ENCODE measurements at regions not wholly inside any gene's neighbourhood (a gene's known extent, or its start where the extent isn't known, plus 50 kb on each side); places are given as distances from the start of the nearest gene placed in this dataset.

- no peak for DNase-seq
- Histone ChIP-seq H3K9me3 (replicated peaks) (peaks cover 3% of the 10 kb centered on the region; the same call in 1 of the 2 replicates), H3K27me3 (0 out of 2 replicates have a peak, but pooled peaks cover 2% of the 10 kb centered on the region), H3K36me3 (no peaks in the 10 kb centered on the region), H3K27ac (no peak overlapping the region), H3K4me3 (no peak overlapping the region), H3K4me1 (no peaks in the 10 kb centered on the region)
Observed at GRCh38 chr20:58144096-58144495, 84.4 kb downstream of the ANKRD60 start.

DNA sequence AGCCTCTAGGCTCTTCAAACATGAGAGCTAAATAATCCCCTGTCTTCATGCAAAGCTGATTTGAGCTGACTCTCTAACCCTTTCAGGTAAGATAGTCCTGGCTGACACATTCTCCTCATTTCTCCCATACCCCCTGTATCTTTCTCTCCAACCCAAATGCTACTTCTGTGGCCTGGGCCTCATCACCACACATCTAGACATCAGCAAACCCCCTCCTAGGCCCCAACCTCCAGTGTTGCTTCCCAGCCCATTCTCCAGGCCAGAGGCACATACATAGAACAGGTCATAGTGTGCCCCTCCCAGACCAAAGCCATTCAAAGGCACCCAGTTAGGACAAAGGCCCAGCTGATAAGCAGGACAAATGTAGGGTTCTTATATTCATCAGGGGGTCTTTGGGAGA lies 84.9 kb downstream of the ANKRD60 start:
- Histone ChIP-seq H3K4me3 (no peak overlapping the region), H3K9me3 (replicated peaks) (peaks cover 3% of the 10 kb centered on the region; the same call in 1 of the 2 replicates), H3K27ac (no peak overlapping the region), H3K36me3 (no peaks in the 10 kb centered on the region), H3K4me1 (no peaks in the 10 kb centered on the region), H3K27me3 (0 out of 2 replicates have a peak, but pooled peaks cover 2% of the 10 kb centered on the region)
- DNase-seq = no peak

GRCh38 chr20:58142843-58143185 lies 85.6 kb downstream of the ANKRD60 start:
- Histone ChIP-seq H3K4me3 (no peak overlapping the region), H3K27ac (no peak overlapping the region), H3K9me3 (replicated peaks) (peaks cover 3% of the 10 kb centered on the region; the same call in 1 of the 2 replicates), H3K27me3 (0 out of 2 replicates have a peak, but pooled peaks cover 2% of the 10 kb centered on the region), H3K4me1 (no peaks in the 10 kb centered on the region), H3K36me3 (no peaks in the 10 kb centered on the region)
- DNase-seq = no peak

GRCh38 chr20:58141971-58142842 lies 86.2 kb downstream of the ANKRD60 start:
- H3K4me3 ChIP-seq = no peak overlapping the region
- H3K9me3 ChIP-seq (replicated peaks) = peaks cover 1% of the 10 kb centered on the region; the same call in 1 of the 2 replicates
- DNase-seq = no peak
- H3K4me1 ChIP-seq = no peaks in the 10 kb centered on the region
- no peaks in the 10 kb centered on the region for H3K36me3 ChIP-seq
- H3K27me3 ChIP-seq = 0 out of 2 replicates have a peak, but pooled peaks cover 2% of the 10 kb centered on the region
- H3K27ac ChIP-seq = no peak overlapping the region

GRCh38 chr20:58141496-58141895 lies 87.0 kb downstream of the ANKRD60 start:
- H3K9me3 ChIP-seq (replicated peaks) = no peaks in the 10 kb centered on the region; the same call in 1 of the 2 replicates
- H3K4me3 ChIP-seq = no peak overlapping the region
- DNase-seq = no peak
- H3K27ac ChIP-seq = no peak overlapping the region
- H3K4me1 ChIP-seq = no peaks in the 10 kb centered on the region
- 0 out of 2 replicates have a peak, but pooled peaks cover 2% of the 10 kb centered on the region for H3K27me3 ChIP-seq
- H3K36me3 ChIP-seq = no peaks in the 10 kb centered on the region

DNA sequence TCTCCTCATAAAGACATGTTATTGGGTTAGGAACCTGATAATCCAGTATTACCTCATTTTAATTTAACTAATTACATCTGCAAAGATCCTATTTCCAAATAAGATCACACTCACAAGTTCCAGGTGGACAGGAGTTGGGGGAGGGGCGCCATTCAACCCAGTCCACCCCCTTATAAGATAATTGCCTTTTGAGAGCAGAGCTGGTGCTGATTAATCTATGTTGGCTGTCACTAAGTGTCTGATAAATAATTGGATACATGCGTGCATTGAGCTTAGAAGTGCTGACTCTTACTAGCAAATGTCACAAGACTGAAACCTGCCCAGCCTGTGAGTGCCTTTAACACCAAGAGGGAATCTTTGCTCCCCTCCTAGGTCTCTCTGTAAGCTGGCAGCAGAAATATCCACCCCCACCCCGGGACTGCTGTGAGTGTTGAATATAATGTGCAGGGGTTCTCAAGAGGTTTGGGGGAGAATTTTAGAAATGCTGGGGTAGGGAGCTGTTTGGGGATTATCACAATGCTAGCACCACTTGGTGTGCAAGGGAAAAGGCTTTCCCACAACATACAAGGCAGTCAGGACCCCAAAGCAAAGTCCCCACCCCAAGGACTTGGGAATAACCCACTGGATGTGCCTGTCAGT lies 87.5 kb downstream of the ANKRD60 start:
- Histone ChIP-seq H3K9me3 (replicated peaks) (no peaks in the 10 kb centered on the region; the same call in 1 of the 2 replicates), H3K4me3 (no peak overlapping the region), H3K36me3 (no peaks in the 10 kb centered on the region), H3K27ac (no peak overlapping the region), H3K4me1 (no peaks in the 10 kb centered on the region), H3K27me3 (0 out of 2 replicates have a peak, but pooled peaks cover 2% of the 10 kb centered on the region)
- DNase-seq = no peak

DNA sequence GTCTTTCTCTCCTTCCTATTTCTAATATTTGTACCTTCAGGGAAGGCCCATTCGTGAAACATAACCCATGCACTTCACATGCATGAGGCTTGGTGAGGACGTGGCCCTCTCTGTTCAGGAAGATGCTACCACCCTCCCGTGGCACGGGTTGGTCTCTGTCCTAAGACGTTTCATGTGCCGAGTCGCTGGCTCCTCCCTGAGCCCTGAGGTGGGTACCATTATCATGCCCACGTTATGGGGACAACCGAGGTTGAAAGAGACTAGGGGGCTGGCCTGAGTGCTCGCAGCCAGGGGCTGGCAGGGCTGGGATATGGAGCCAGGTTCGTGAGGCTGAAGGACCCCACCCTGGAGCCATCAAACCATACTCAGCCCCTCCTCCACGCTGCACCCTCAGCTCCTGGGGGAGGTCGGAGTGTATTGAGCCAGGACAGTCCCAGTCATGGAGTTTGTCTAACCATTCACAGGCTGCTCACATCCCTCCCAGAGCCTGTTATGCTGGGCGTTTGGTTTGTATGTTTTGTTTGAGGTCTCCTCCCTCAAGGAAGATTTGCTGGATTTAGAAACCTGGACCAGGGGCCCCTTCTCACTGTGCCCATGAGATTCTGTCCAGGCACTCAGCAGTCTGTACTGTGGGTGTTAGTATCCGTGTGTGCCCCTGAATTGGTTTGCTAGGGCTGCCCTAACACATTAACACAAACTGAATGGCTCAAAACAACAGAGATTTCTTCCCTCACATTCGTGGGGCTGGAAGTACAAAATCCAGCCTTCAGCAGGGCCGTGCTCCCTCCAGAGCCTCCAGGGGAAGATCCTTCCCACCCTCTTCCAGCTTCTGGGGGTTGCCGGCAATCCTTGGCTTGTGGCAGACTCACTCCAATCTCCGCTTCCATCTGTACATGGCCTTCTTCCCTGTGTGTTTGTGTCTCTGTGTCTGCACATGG lies 88.3 kb downstream of the ANKRD60 start:
- Histone ChIP-seq H3K9me3 (replicated peaks) (no peaks in the 10 kb centered on the region; the same call in 1 of the 2 replicates), H3K4me1 (no peaks in the 10 kb centered on the region), H3K36me3 (no peaks in the 10 kb centered on the region), H3K27ac (no peak overlapping the region), H3K27me3 (0 out of 2 replicates have a peak, but pooled peaks cover 2% of the 10 kb centered on the region), H3K4me3 (no peak overlapping the region)
- DNase-seq = no peak

DNA sequence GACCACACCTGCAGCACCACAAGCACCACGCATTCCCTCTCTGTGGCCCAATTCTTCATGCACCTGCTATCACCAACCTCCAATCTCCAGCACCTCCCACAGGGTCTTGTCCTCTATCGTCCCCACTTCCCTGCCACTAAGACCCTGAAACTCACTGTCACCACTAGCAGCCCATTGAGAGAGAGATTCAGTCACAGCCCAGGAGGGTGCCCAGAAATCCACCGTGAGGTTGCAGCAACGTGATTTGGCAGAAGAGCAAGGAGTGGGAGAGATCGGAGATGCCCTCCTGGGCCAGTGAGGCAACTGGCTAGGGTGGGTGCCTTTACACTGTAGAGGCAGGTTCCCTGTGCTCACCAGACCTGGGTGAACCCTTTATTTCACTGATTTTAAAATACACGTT lies 90.1 kb downstream of the ANKRD60 start:
- H3K4me3 ChIP-seq = no peak overlapping the region
- no peaks in the 10 kb centered on the region for H3K9me3 ChIP-seq (replicated peaks)
- no peak for DNase-seq

GRCh38 chr20:58137651-58138265 lies 90.7 kb downstream of the ANKRD60 start:
- H3K9me3 ChIP-seq (replicated peaks) = no peaks in the 10 kb centered on the region
- peaks cover 3% of the 10 kb centered on the region for H3K4me1 ChIP-seq
- H3K4me3 ChIP-seq = no peak overlapping the region
- no peak overlapping the region for H3K27ac ChIP-seq
- DNase-seq = no peak
- no peaks in the 10 kb centered on the region for H3K27me3 ChIP-seq
- no peaks in the 10 kb centered on the region for H3K36me3 ChIP-seq

More for the DNA sequence above, 90.1 kb downstream of the ANKRD60 start:
- H3K36me3 ChIP-seq = no peaks in the 10 kb centered on the region
- no peaks in the 10 kb centered on the region for H3K27me3 ChIP-seq
- no peaks in the 10 kb centered on the region for H3K4me1 ChIP-seq
- H3K27ac ChIP-seq = no peak overlapping the region

DNA sequence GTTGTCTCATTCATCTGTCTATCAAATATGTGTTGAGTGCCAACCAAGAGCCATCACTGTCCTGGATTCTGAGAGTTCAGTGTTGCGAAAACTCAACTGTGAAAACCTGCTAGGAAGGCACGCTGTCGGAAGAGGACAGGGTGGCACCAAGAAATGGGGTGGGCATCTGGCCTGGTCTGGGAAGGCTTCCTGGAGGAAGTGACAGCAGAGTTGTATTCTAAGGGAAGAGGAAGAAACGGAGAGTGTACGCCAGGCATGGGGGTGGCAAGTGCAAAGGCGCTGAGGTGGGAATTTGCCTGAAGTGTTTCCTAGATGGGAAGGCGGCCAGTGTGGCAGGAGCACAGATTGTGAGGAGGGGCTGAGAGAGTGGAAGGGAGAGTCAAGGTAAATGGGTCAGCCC lies 91.2 kb downstream of the ANKRD60 start:
- Histone ChIP-seq H3K27ac (no peak overlapping the region), H3K36me3 (no peaks in the 10 kb centered on the region), H3K9me3 (replicated peaks) (no peaks in the 10 kb centered on the region), H3K4me1 (peaks cover 9% of the 10 kb centered on the region), H3K4me3 (no peak overlapping the region), H3K27me3 (no peaks in the 10 kb centered on the region)
- DNase-seq = no peak

DNA sequence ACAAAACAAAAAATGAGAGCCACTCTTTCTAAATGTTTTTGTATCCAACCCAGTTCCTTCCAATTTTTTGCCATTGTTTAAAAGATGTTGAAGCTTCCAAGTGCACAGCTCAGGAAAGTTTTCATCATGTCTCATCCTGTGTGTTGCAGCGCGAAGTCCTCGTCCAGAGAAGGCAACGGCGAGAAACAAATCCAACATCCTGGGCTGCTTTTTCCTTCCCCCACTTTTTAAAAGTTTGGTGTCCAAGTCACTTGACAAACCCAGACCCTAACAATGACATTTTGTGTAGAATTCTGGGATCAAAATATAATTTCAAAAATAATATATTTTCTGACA lies 92.3 kb downstream of the ANKRD60 start:
- Histone ChIP-seq H3K4me3 (no peak overlapping the region), H3K4me1 (peaks cover 11% of the 10 kb centered on the region), H3K9me3 (replicated peaks) (no peaks in the 10 kb centered on the region), H3K27ac (no peak overlapping the region), H3K27me3 (no peaks in the 10 kb centered on the region), H3K36me3 (no peaks in the 10 kb centered on the region)
- DNase-seq = no peak

DNA sequence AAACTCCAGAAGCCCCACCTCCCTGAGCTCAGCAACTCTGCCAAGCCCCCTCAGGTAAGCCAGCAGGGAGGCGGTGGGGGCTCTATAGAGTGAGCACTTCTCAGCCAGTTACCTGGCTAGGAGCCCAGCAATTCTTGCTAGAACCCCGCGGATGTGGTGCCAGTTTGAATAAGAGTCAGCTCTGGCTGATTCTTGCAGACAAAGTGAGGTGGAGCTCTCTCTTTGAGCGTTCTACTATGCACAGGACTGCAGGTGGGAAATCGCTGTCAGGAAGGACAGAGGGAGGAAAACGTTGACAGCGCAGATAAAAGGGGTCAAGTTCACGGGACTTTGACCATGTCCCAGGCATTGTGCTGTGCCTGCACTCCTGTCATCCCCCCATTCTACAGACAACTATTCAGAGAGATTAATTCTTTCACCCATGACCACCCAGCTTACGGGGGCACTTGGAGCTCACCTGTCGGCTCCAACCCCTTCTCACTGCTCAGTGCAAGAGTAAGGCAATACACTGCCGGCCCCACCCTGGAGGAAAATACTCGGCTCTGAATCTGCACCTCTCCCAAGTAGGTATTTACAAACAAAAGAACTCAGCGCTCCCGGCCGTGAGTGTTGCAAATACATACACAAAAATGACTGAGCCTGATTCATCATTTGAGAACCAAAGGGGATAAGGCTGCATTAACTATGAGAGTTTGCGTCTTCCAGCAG lies 92.9 kb downstream of the ANKRD60 start:
- DNase-seq = no peak
- H3K36me3 ChIP-seq = no peaks in the 10 kb centered on the region
- no peak overlapping the region for H3K4me3 ChIP-seq
- peaks cover 12% of the 10 kb centered on the region for H3K4me1 ChIP-seq
- no peaks in the 10 kb centered on the region for H3K27me3 ChIP-seq
- no peaks in the 10 kb centered on the region for H3K9me3 ChIP-seq (replicated peaks)
- H3K27ac ChIP-seq = no peak overlapping the region

- peak in 1 of 2 experiments; percentile 23 for DNase-seq
- H3K4me1 ChIP-seq = peaks cover 33% of the 10 kb centered on the region
Observed at GRCh38 chr20:58133020-58133808, 95.2 kb downstream of the ANKRD60 start.

More at GRCh38 chr20:58133020-58133808, 95.2 kb downstream of the ANKRD60 start:
- Histone ChIP-seq H3K9me3 (replicated peaks) (no peaks in the 10 kb centered on the region), H3K27me3 (no peaks in the 10 kb centered on the region), H3K27ac (no peak overlapping the region), H3K4me3 (no peak overlapping the region), H3K36me3 (no peaks in the 10 kb centered on the region)
